Testis (tissue), 2 donors: ENCODE measurements at regions not wholly inside any gene's neighbourhood (a gene's known extent, or its start where the extent isn't known, plus 50 kb on each side); places are given as distances from the start of the nearest gene placed in this dataset.

Experiments used
- CTCF ChIP-seq, 3 experiments: fragments of 450-650 bp in 2 of 3; fragments of 200-600 bp in 1 of 3; sonication (generic) in 1 of 3; IDR thresholded peaks; one replicate each; pipeline ENCODE4 v1.5.1; 2016 to 2019; ENCODE audit warnings: antibody characterized with exemption in 3 of 3, mild to moderate bottlenecking in 2 of 3, moderate library complexity in 1 of 3
- POLR2A ChIP-seq: fragments of 450-650 bp; IDR thresholded peaks from one replicate; pipeline ENCODE4 v1.6.1; 2017; ENCODE audit warnings: antibody characterized with exemption, mild to moderate bottlenecking, moderate library complexity

GRCh38 chr13:44079413-44080205, 199.9 kb downstream of the LACC1 start:
- TF ChIP-seq CTCF (IDR thresholded peaks at IDR 0.05), result no peak
- TF ChIP-seq POLR2A, result no peak
